Testis (tissue), 2 donors: ENCODE measurements at regions not wholly inside any gene's neighbourhood (a gene's known extent, or its start where the extent isn't known, plus 50 kb on each side); places are given as distances from the start of the nearest gene placed in this dataset.

Experiments
- POLR2A ChIP-seq: fragments of 450-650 bp; IDR thresholded peaks from one replicate; pipeline ENCODE4 v1.6.1; 2017; ENCODE audit warnings: antibody characterized with exemption, mild to moderate bottlenecking, moderate library complexity
- TF ChIP-seq, protein P1 (sequence below), 3 experiments: fragments of 450-650 bp in 2 of 3; fragments of 200-600 bp in 1 of 3; sonication (generic) in 1 of 3; IDR thresholded peaks; one replicate each; pipeline ENCODE4 v1.5.1; 2016 to 2019; ENCODE audit warnings: antibody characterized with exemption in 3 of 3, mild to moderate bottlenecking in 2 of 3, moderate library complexity in 1 of 3

DNA sequence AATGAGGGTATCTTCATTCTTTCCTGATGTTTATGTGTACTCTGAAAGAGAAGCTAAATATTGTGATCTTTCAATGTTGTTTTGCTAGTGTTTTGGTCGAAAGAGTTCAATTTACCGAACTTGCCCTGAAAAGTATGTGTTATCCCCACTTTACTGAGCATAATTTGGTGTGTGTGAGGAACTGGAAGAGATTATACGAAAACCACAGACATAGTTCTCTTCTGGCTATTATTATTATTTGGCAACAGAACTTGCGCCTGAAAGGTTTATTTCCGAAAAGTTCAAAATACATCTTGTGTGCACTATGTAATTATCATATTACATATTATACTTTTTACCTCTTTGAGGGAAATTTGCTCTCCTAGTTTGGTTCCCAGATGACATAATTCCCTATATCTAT, 232.5 kb upstream of the INTU start:
- TF ChIP-seq, protein P1, sequence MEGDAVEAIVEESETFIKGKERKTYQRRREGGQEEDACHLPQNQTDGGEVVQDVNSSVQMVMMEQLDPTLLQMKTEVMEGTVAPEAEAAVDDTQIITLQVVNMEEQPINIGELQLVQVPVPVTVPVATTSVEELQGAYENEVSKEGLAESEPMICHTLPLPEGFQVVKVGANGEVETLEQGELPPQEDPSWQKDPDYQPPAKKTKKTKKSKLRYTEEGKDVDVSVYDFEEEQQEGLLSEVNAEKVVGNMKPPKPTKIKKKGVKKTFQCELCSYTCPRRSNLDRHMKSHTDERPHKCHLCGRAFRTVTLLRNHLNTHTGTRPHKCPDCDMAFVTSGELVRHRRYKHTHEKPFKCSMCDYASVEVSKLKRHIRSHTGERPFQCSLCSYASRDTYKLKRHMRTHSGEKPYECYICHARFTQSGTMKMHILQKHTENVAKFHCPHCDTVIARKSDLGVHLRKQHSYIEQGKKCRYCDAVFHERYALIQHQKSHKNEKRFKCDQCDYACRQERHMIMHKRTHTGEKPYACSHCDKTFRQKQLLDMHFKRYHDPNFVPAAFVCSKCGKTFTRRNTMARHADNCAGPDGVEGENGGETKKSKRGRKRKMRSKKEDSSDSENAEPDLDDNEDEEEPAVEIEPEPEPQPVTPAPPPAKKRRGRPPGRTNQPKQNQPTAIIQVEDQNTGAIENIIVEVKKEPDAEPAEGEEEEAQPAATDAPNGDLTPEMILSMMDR (IDR thresholded peaks at IDR 0.05) = no peak
- TF ChIP-seq POLR2A = no peak
